ENCODE measurements at regions not wholly inside any gene's neighbourhood (a gene's known extent, or its start where the extent isn't known, plus 50 kb on each side); places are given as distances from the start of the nearest gene placed in this dataset.
A peak's percentile ranks its signal among the peaks of the same experiment; 100 is the strongest.

DNA sequence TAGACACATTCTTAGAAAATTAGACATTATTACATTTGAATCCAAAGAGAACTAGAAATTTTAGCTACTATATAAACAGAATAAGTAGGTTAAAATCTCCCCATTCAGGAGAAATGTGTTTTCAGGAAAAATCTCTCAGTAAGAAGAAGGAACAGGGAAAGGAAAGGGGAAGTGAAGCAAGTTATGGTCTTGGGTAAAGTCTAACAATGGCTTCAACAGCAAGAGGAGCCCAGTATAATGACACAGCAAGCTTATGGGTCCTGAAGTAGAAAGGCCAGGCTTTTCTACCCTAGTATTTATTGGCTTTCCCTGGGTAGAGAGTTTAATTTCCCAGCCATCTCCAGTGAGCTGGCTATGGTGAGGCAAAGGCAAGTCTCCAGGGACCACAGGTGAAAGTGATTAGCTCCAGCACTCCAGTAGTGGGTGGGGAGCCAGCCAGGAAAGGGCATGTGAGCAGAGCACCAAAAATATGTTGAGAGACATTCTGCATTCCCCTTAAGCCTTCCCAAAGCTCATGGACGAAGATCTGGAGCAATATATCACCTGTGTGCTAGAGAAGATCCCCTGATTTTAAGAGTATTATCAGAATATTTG is 981.7 kb downstream of the NR2F1-AS1 start:
- DNase-seq: no peak

- no peak for DNase-seq
These were observed 987.0 kb downstream of the NR2F1-AS1 start for GRCh38 chr5:92594031-92594430.

DNA sequence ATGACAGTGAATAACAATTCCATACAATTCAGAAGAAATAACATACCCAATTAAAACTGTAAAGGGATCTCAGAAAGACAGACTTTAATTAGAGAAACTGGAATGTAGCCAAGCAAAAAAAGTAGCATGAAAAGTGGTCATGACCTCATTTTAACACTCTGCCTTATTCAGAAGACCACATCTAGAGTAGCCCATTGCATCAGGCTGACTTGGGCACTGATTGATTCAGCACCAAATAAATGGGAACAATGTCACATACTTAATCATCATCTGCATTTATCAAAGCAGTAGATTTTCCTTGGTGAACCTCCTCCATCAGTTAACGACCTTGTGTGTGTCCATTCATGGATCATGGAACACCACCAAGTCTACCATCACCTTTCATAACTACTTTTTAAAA is 992.1 kb downstream of the NR2F1-AS1 start:
- DNase-seq: no peak

DNA sequence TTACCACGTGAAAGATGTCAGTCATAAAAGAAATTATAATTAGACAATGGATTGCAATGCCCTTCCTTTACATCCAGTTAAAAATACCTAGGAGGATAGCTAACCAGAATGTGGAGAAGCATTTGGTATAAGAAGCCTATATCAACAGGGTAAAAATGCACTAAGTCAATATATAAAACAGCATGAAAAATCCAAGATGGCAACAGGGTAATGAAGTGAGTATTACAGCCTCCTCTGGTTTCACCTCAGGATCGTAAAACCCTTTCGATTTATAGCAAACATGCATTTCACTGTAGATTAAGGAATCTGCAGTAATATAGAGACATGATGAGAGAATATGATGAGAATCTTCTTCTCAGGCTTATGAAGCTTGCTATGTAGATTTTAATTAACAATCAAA is 999.3 kb downstream of the NR2F1-AS1 start:
- no peak for DNase-seq

DNA sequence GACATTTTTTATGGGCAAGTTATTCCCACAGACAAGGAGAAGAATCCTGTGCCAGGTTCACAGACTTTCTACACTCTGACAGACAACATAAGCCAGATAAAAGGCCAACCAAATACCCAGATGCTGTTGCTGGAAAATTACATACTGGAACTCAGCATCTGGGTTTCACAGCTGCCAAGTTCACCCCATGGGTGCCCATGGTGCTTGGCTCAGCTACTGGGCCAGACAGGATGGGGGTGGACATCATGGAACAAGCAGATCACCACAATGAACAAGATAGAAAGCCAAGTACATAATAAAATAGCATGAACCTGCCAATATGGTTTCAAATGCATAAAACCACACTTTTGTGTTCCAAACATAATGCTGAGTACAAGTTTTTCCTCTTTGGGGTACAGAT is 999.8 kb downstream of the NR2F1-AS1 start:
- no peak for DNase-seq

GRCh38 chr5:92580814-92581213 is 1000.2 kb downstream of the NR2F1-AS1 start:
- no peak for DNase-seq

- no peak for DNase-seq
These were observed 1007.0 kb downstream of the NR2F1-AS1 start for GRCh38 chr5:92574023-92574422.

- DNase-seq: no peak
These were observed 1012.5 kb downstream of the NR2F1-AS1 start for GRCh38 chr5:92568522-92568921.

DNA sequence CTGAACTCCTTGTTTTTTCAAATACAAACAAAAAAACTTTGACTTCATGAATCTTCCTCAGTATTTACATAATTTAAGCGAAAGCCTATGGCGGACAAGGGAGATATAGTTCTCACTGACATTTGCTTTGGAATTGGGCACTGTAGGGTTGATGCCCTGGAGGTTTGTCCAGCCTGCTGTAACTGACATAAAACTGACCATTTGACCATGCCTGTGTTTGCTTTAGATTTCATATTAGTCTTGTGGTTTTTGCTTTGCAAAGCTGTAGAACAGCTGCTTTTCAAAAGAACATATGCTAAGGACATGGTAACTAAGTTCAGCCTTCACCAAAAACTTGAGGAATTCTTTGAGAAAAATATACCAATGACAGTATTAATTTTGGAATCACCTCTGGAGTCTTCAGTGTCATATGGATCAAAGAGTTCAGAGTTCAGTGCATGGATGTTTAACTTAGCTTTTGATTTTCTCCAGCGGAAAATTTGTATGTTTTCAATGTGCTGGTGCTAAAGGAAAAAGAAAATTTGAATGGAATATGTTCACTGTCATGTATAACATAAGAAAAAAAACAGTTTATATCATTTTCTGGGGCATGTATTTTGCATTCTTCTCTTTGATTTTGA is 1013.1 kb downstream of the NR2F1-AS1 start:
- no peak for DNase-seq

DNA sequence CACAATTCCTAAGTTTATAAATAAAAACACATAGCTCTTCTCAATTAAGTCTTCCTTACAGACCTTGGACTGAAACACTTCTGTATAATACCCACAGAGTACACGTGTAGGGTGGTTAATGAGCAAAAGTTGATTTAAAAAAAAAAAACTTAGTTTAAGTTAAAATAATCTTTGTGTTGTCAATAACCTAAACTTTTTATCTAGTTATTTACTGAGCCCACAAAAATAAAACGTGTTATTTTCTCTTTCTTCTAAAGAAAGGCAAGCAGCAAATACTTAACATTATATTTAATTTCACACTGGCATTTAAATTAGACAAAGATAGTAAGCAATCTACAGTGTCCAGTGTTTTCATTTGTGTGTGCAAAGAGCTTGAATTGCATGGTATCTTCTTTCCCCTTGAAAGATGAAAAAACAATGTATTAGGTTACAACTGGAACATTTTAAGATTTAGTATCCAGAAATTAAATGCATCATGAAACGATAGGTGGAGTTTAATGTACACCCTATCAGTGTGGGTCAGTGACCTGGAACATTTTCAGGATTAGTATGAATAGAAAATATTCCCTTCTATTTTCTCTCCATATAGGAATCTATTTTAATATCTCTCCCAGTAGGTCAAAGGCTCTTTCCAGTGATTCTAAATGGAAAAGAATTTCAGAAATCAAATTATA is 1014.8 kb downstream of the NR2F1-AS1 start:
- DNase-seq: no peak

GRCh38 chr5:92565673-92566072 is 1015.3 kb downstream of the NR2F1-AS1 start:
- DNase-seq: no peak

GRCh38 chr5:92562065-92562464 is 1019.0 kb downstream of the NR2F1-AS1 start:
- no peak for DNase-seq

- no peak for DNase-seq
These were observed 1019.5 kb downstream of the NR2F1-AS1 start for GRCh38 chr5:92561411-92561959.

DNA sequence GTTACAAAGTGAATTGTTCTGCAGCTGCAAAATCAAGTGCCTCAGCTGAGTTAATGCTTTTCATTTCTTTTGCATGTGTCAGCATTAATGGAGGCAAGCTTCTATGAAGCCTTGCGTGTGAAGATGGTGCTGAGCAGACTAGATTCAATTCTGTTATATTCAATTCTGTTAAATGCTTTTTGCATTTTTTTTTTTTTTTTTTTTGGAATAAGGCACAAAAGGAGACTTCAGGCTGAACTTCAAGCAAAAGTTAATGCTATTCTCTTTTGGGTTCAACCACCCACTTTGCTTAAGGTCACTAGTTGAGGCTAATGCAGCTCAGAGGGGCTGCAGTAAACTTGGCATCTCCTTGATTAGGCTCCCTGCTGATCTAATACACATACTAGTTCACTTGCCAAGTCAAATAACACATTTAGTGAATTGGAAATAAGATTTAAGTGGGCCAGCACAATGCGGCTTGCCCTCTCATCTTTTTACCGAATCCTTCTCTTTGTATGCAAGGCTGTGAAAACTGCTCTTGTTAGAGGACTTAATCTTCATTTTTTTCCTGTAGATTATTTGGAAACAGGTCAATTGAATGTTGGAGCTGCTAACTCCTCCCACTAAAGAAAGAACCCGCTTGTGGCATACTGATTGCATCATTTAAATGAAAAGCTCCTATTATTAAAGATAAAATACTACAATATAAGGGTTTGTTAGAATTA is 1020.2 kb downstream of the NR2F1-AS1 start:
- DNase-seq: no peak

- DNase-seq: no peak
These were observed 1021.2 kb downstream of the NR2F1-AS1 start for GRCh38 chr5:92559781-92560180.

GRCh38 chr5:92559331-92559730 is 1021.7 kb downstream of the NR2F1-AS1 start:
- DNase-seq: no peak

GRCh38 chr5:92556747-92557146 is 1024.3 kb downstream of the NR2F1-AS1 start:
- DNase-seq: no peak

GRCh38 chr5:92554447-92555085 is 1026.5 kb downstream of the NR2F1-AS1 start:
- no peak for DNase-seq

DNA sequence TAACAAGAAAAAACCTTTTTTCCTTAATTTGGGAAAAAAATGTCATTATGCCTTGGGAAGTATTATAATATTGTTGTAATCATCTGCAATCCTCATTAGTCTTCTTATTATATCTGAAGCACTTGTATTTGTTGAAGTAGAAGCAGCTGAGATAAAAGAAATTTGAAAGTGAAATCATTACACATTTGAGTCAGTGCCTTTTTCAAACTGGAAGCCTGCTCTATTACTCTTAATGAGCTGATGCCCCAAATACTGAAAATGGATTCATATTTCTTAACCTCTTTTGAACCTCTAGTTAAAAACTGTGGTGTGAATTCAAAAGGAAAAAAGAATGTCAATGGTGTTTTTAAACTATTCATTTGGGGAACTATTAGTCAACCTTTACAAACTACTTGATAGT is 1027.7 kb downstream of the NR2F1-AS1 start:
- DNase-seq: no peak

DNA sequence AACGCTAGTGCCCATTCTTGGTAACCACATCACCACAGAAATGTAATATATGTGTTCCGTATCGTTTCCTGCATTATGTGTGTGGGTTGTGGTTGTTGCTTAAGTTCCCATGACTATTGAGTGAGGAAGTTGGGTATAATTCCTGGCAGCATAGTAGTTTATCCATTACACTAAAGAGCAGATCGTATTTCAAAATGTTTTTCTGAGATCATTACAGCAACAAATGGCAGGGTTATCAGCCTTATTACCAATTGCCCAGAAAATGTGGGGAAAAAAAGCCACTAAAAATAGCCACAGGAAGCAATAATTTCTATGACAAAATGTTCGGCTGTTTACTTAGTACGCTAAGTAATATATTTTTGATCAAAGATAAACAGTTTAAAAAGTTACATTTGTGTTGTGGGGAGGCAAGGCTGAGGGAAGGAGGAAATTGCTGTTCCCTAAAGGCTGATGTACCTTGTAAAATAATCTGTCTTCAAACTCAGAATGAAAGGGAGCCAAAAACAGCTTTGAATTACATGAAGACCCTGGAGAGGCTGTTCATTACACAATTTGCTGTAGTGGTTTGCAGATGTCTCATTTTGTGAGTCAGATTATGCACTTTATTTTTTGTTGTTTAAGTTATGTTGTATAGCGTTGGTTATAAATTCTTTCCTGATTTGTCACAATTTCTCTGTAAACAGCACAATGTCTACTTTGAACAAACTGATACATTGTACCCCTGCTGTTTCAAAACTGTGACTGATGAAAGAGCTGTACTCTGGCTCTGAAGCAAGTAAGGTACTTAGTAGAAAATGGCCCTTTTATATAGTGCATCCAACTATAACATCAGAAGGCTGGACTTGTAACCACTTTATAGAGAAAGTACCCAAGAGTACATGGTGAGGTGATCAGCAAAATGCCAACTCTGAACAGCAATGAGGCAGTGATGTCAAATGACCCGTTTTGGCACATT is 1028.5 kb downstream of the NR2F1-AS1 start:
- DNase-seq: peak; percentile 84

DNA sequence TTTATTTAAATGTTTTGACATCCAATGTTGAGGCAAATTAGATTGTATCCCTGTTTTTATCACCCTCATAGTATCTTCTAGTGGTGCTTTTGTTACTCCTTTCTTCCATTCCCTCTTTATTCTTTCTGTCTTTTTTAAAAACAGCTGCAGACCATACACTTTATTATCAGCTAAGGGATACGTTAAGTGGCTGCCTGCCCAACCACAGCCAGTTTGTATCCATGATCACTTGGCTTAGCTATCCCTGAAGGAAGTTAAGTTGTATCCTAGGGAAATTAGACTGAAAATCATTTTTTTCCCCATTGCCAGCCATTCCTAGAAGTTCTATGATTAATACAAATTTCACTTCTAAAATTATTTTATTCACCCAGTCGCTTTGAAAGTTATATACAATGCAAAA is 1032.7 kb downstream of the NR2F1-AS1 start:
- no peak for DNase-seq

- no peak for DNase-seq
These were observed 1036.4 kb downstream of the NR2F1-AS1 start for GRCh38 chr5:92544596-92544995.
